PFSK-1 (cell line): ENCODE measurements at regions not wholly inside any gene's neighbourhood (a gene's known extent, or its start where the extent isn't known, plus 50 kb on each side); places are given as distances from the start of the nearest gene placed in this dataset.

Experiments used
- FOXP2 ChIP-seq: optimal IDR thresholded peaks from 2 replicates; pipeline ENCODE3; 2011; ENCODE audit warnings: borderline replicate concordance, control low read depth, inconsistent platforms; ENCODE audit not compliant: insufficient read depth; ENCODE audit errors: extremely low read length, extremely low read depth
- POLR2AphosphoS5 ChIP-seq: IDR thresholded peaks from 2 replicates; pipeline ENCODE4 v1.6.1; 2012; ENCODE audit warnings: low read depth, mild to moderate bottlenecking, control low read depth, low read length, moderate library complexity
- SIN3A ChIP-seq: IDR thresholded peaks from 2 replicates; pipeline ENCODE4 v1.6.1; 2012; ENCODE audit warnings: mild to moderate bottlenecking, low read length, moderate library complexity, borderline replicate concordance; ENCODE audit not compliant: insufficient read depth
- TAF1 ChIP-seq: IDR thresholded peaks from 2 replicates; pipeline ENCODE4 v1.6.1; 2012; ENCODE audit warnings: low read length, control low read depth, borderline replicate concordance; ENCODE audit not compliant: insufficient read depth
- TF ChIP-seq, protein P1 (sequence below), 2 experiments: IDR thresholded peaks; 2 replicates each; pipeline versions ENCODE4 v1.6.1 to v1.8.0; 2011 to 2012; ENCODE audit warnings: low read depth in 2 of 2, low read length in 2 of 2, control low read depth in 1 of 2, inconsistent platforms in 1 of 2, mild to moderate bottlenecking in 1 of 2, moderate library complexity in 1 of 2; ENCODE audit not compliant: insufficient read depth in 1 of 2

- no peak for TF ChIP-seq FOXP2
- TF ChIP-seq, protein P1, sequence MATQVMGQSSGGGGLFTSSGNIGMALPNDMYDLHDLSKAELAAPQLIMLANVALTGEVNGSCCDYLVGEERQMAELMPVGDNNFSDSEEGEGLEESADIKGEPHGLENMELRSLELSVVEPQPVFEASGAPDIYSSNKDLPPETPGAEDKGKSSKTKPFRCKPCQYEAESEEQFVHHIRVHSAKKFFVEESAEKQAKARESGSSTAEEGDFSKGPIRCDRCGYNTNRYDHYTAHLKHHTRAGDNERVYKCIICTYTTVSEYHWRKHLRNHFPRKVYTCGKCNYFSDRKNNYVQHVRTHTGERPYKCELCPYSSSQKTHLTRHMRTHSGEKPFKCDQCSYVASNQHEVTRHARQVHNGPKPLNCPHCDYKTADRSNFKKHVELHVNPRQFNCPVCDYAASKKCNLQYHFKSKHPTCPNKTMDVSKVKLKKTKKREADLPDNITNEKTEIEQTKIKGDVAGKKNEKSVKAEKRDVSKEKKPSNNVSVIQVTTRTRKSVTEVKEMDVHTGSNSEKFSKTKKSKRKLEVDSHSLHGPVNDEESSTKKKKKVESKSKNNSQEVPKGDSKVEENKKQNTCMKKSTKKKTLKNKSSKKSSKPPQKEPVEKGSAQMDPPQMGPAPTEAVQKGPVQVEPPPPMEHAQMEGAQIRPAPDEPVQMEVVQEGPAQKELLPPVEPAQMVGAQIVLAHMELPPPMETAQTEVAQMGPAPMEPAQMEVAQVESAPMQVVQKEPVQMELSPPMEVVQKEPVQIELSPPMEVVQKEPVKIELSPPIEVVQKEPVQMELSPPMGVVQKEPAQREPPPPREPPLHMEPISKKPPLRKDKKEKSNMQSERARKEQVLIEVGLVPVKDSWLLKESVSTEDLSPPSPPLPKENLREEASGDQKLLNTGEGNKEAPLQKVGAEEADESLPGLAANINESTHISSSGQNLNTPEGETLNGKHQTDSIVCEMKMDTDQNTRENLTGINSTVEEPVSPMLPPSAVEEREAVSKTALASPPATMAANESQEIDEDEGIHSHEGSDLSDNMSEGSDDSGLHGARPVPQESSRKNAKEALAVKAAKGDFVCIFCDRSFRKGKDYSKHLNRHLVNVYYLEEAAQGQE (IDR thresholded peaks at IDR 0.05; ENCODE audit: insufficient read depth in 1 of 2, low read depth in 2 of 2, low read length in 2 of 2), result peak in 1 of 2 experiments; percentile 22; a peak in 1 of 4 replicates
Measured at GRCh38 chr5:116788851-116789403, 214.3 kb upstream of the SEMA6A start.

DNA sequence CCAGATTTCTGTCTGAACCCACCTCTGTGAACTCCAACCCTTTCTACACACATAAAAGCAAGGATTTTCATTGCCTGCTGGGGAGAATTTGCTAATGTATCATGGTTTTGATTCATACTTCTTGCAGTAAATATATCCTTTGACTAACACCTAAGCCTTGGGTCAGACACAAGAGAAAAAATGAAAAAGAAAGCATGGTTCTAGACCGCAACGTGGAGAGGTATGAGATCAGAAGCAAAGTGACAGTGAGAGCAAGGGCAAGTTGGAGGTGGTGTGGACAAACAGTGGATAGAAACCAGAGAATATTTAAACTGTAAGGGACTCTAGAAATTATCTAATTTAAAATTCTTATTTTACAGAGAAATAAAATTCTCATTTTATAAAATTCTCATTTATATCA is 212.9 kb upstream of the SEMA6A start:
- TF ChIP-seq POLR2AphosphoS5 (no peak), FOXP2 (no peak), SIN3A (no peak), TAF1 (no peak)
- TF ChIP-seq, protein P1 (IDR thresholded peaks at IDR 0.05; ENCODE audit: insufficient read depth in 1 of 2, low read depth in 2 of 2, low read length in 2 of 2), result no peak

DNA sequence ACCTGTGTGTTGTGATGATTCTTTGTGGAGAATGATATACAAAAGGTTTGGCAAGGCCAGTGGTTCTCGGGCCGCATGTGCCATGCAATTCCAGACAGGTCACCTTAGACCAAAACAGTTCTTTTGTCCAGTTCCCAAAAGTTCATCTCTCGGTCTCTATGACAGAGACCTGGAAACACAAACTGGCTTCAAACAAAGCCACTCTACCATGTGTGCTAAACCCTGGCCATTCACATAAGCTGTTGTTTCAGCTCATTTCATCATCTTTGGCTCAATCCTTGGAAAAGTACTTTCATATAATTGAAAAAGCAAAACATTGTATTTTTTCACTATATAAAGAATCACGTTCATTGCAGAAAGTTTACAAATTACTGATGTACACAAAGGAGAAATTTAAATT is 210.5 kb upstream of the SEMA6A start:
- TF ChIP-seq, protein P1 (IDR thresholded peaks at IDR 0.05; ENCODE audit: insufficient read depth in 1 of 2, low read depth in 2 of 2, low read length in 2 of 2), result no peak
- TF ChIP-seq SIN3A (no peak), TAF1 (no peak), POLR2AphosphoS5 (no peak), FOXP2 (no peak)

DNA sequence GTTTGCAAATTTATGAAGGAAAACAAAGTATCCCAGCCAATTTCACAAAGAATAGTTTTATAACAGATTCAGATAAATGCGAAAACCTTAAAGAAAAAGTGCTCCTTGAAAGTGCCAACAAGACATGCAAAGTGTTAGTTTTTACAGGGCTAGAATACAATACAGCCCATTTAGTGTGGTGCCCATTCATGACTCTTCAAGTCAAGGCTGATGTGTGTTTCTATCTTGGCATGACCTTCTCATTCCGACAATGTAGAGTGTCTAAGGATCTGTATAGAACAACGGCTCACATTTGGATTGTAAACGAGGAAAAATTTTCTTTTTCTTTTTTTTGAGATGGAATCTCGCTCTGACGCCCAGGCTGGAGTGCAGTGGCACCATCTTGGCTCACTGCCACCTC is 205.2 kb upstream of the SEMA6A start:
- no peak for TF ChIP-seq TAF1
- no peak for TF ChIP-seq POLR2AphosphoS5
- TF ChIP-seq SIN3A, result no peak
- TF ChIP-seq FOXP2, result no peak
- TF ChIP-seq, protein P1 (IDR thresholded peaks at IDR 0.05; ENCODE audit: insufficient read depth in 1 of 2, low read depth in 2 of 2, low read length in 2 of 2), result no peak

DNA sequence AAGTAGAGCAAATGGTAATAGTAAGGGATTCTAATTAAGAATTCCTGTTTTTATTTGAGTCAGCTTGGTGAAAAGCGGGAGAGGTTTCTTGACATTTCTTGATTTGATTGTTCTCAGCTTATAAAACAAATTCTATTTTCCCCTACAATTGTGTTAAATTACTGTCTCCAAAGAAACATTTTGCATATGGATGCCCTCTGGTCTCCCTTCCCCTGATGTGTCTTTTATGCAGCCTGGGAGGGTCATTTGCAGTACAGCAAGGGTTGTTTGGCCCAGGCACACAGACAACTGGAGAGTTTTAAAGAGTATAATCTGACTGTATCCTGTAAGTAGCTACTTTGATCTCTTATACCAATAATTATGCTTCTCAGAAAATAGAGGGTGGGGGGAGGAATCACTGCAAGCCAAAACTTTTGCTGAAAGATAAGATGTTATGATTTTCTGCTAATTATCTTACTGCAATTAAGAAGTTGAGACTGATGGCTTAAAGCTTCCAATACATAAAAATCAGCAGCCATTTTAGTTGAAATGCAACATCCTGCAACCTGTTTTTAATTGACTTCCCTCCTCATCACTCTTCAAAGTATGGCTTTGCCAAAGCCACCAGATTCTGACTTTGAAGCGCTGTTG is 204.1 kb upstream of the SEMA6A start:
- no peak for TF ChIP-seq POLR2AphosphoS5
- no peak for TF ChIP-seq FOXP2
- no peak for TF ChIP-seq TAF1
- no peak for TF ChIP-seq SIN3A
- TF ChIP-seq, protein P1 (IDR thresholded peaks at IDR 0.05; ENCODE audit: insufficient read depth in 1 of 2, low read depth in 2 of 2, low read length in 2 of 2), result no peak
